ENCODE measurements at regions not wholly inside any gene's neighbourhood (a gene's known extent, or its start where the extent isn't known, plus 50 kb on each side); places are given as distances from the start of the nearest gene placed in this dataset.

- ChIA-PET RAD21 (ENCODE audit: unreplicated experiment) (no interaction called here), POLR2A (no interaction called here), CTCF (no interaction called here), SMC1A (ENCODE audit: uncharacterized antibody, unreplicated experiment) (no interaction called here)
- Histone ChIP-seq H3K9ac (ENCODE audit: control insufficient read depth, insufficient read depth, low read length) (no peak overlapping the region), H3K4me1 (ENCODE audit: control insufficient read depth, insufficient read depth, low read length) (no peaks in the 10 kb centered on the region), H4K20me1 (ENCODE audit: control insufficient read depth, insufficient read depth) (no peaks in the 10 kb centered on the region), H2AFZ (ENCODE audit: control insufficient read depth, low read depth, low read length) (no peak overlapping the region), H3K27me3 (replicated peaks in 1 of 2; ENCODE audit: control insufficient read depth in 2 of 2, insufficient read depth in 2 of 2, low read length in 1 of 2) (no peaks in the 10 kb centered on the region), H3K27ac (ENCODE audit: control insufficient read depth, insufficient read depth) (no peak overlapping the region), H3K9me3 (replicated peaks; ENCODE audit: control insufficient read depth, insufficient read depth, low read length) (no peaks in the 10 kb centered on the region), H3K79me2 (ENCODE audit: control insufficient read depth, insufficient read depth, low read length) (no peaks in the 10 kb centered on the region), H3K4me3 (no peak overlapping the region), H3K36me3 (ENCODE audit: control insufficient read depth in 2 of 2, insufficient read depth in 2 of 2, low read length in 1 of 2) (no peaks in the 10 kb centered on the region), H3K4me2 (ENCODE audit: control insufficient read depth, insufficient read depth) (no peak overlapping the region)
- intact Hi-C loops (cut with micrococcal nuclease; ENCODE audit: unreplicated experiment) (no loop called here), in situ Hi-C loops (cut with MboI) (no loop called here)
- WGBS (ENCODE audit: insufficient coverage, insufficient replicate concordance, low lambda C conversion rate, missing lambda C conversion rate), result 19% methylated on average over 3 of the region's 3 CpGs
- no peak for DNase-seq (ENCODE audit: low read depth, low spot score)
- no peak for FAIRE-seq
- no TSS peak for BruUV-seq (replicated peaks)
- no peak for ATAC-seq
- TF ChIP-seq NR2C2 (IDR thresholded peaks at IDR 0.05; ENCODE audit: borderline replicate concordance, control insufficient read depth, insufficient read length, low read depth) (no peak), SMAD1 (IDR thresholded peaks at IDR 0.05; ENCODE audit: low read depth, partially characterized antibody) (peak; percentile 74), MEF2A (IDR thresholded peaks at IDR 0.05; ENCODE audit: insufficient read depth, low read depth, low read length) (no peak), CREB1 (IDR thresholded peaks at IDR 0.05; ENCODE audit: low read depth) (no peak), ZNF274 (IDR thresholded peaks at IDR 0.05; ENCODE audit: insufficient read depth, insufficient read length) (no peak), YBX1 (IDR thresholded peaks at IDR 0.05) (no peak)
These were observed 536.6 kb downstream of the DTWD2 start for GRCh38 chr5:118451697-118452247.

GRCh38 chr5:118450554-118451332 is 537.6 kb downstream of the DTWD2 start:
- Histone ChIP-seq H3K27me3 (replicated peaks in 1 of 2; ENCODE audit: control insufficient read depth in 2 of 2, insufficient read depth in 2 of 2, low read length in 1 of 2) (no peaks in the 10 kb centered on the region), H3K4me1 (ENCODE audit: control insufficient read depth, insufficient read depth, low read length) (no peaks in the 10 kb centered on the region), H3K9ac (ENCODE audit: control insufficient read depth, insufficient read depth, low read length) (no peak overlapping the region), H3K36me3 (ENCODE audit: control insufficient read depth in 2 of 2, insufficient read depth in 2 of 2, low read length in 1 of 2) (no peaks in the 10 kb centered on the region), H3K4me2 (ENCODE audit: control insufficient read depth, insufficient read depth) (no peak overlapping the region), H3K27ac (ENCODE audit: control insufficient read depth, insufficient read depth) (no peak overlapping the region), H4K20me1 (ENCODE audit: control insufficient read depth, insufficient read depth) (no peaks in the 10 kb centered on the region), H3K9me3 (replicated peaks; ENCODE audit: control insufficient read depth, insufficient read depth, low read length) (no peaks in the 10 kb centered on the region), H3K79me2 (ENCODE audit: control insufficient read depth, insufficient read depth, low read length) (no peaks in the 10 kb centered on the region), H3K4me3 (no peak overlapping the region), H2AFZ (ENCODE audit: control insufficient read depth, low read depth, low read length) (no peak overlapping the region)
- ChIA-PET POLR2A (no interaction called here), SMC1A (ENCODE audit: uncharacterized antibody, unreplicated experiment) (no interaction called here), CTCF (interaction anchor here (1.2 kb wide), 1 partner anchor 10 kb away, joined by 3 read pairs; no protein-coding TSS in a partner anchor), RAD21 (ENCODE audit: unreplicated experiment) (no interaction called here)
- WGBS (ENCODE audit: insufficient coverage, insufficient replicate concordance, low lambda C conversion rate, missing lambda C conversion rate), result 57% methylated on average over 7 of the region's 7 CpGs
- DNase-seq (ENCODE audit: low read depth, low spot score) (no peak), ATAC-seq (no peak), FAIRE-seq (no peak)
- BruUV-seq (replicated peaks), result no TSS peak
- in situ Hi-C loops (cut with MboI) (no loop called here), intact Hi-C loops (cut with micrococcal nuclease; ENCODE audit: unreplicated experiment) (no loop called here)
- TF ChIP-seq TARDBP (IDR thresholded peaks at IDR 0.05; ENCODE audit: borderline replicate concordance) (no peak), CBX5 (IDR thresholded peaks at IDR 0.05; ENCODE audit: low read depth) (no peak), CUX1 (IDR thresholded peaks at IDR 0.05; ENCODE audit: insufficient replicate concordance, low read depth, low read length) (no peak), IRF4 (IDR thresholded peaks at IDR 0.05; ENCODE audit: low read depth, low read length) (no peak), RBBP5 (conservative IDR thresholded peaks at IDR 0.05) (no peak), MLLT1 (IDR thresholded peaks at IDR 0.05) (no peak)

All from GM12878 (cell line).